Thyroid gland (tissue), 4 donors: ENCODE measurements at regions not wholly inside any gene's neighbourhood (a gene's known extent, or its start where the extent isn't known, plus 50 kb on each side); places are given as distances from the start of the nearest gene placed in this dataset.

ENCODE experiments used
- DNase-seq, 2 donors: peaks; one replicate each; pipeline ENCODE4 v3.0.0-alpha.2; 2019
- H3K27ac ChIP-seq, 3 donors: fragments of 200-600 bp; sonication (generic); 1 replicate in 2 of 3; 2 replicates in 1 of 3; pipeline ENCODE4 v1.5.1; 2016 to 2019; ENCODE audit warnings: mild to moderate bottlenecking in 1 of 3, moderate library complexity in 1 of 3
- H3K27me3 ChIP-seq: fragments of 200-600 bp; sonication (generic); one replicate; pipeline ENCODE4 v1.5.1; 2019
- H3K36me3 ChIP-seq, 2 donors: fragments of 200-600 bp; sonication (generic); one replicate each; pipeline ENCODE4 v1.5.1; 2016 to 2019
- H3K4me1 ChIP-seq, 2 donors: fragments of 200-600 bp; sonication (generic); one replicate each; pipeline ENCODE4 v1.5.1; 2017 to 2019
- H3K4me3 ChIP-seq, 3 donors: fragments of 200-600 bp; sonication (generic); replicated peaks in 1 of 3; 1 replicate in 2 of 3; 2 replicates in 1 of 3; pipeline ENCODE4 v1.5.1; 2016; ENCODE audit warnings: mild to moderate bottlenecking in 1 of 3
- H3K9me3 ChIP-seq: fragments of 200-600 bp; sonication (generic); one replicate; pipeline ENCODE4 v1.5.1; 2017
- CTCF ChIP-seq, 6 experiments: fragments of 200-600 bp in 3 of 6; fragments of 450-650 bp in 3 of 6; sonication (generic) in 3 of 6; IDR thresholded peaks; one replicate each; pipeline ENCODE4 v1.5.1; 2016 to 2019; ENCODE audit warnings: antibody characterized with exemption in 6 of 6, mild to moderate bottlenecking in 2 of 6, inconsistent platforms in 1 of 6, moderate library complexity in 1 of 6
- POLR2A ChIP-seq, 2 donors: fragments of 450-650 bp; IDR thresholded peaks; one replicate each; pipeline ENCODE4 v1.6.1; 2017; ENCODE audit warnings: antibody characterized with exemption in 2 of 2, mild to moderate bottlenecking in 2 of 2, moderate library complexity in 1 of 2
- WGBS, 2 donors: methylation state at CpG; one replicate each; pipeline ENCODE4 v1.1.5; 2017; 5-methylcytosine and 5-hydroxymethylcytosine counted together
- intact Hi-C: fragments of 100-400 bp; cut with DNase I; formaldehyde crosslinking; loops from one replicate; pipeline ENCODE4 v1.15.1; 2023

- intact Hi-C loops = no loop called here
- no peaks in the 10 kb centered on the region for H3K36me3 ChIP-seq
- no peak overlapping the region for H3K27ac ChIP-seq
- H3K9me3 ChIP-seq = no peaks in the 10 kb centered on the region
- TF ChIP-seq CTCF (IDR thresholded peaks at IDR 0.05) = no peak
- no peak for TF ChIP-seq POLR2A (IDR thresholded peaks at IDR 0.05)
- no peak for DNase-seq
- 87 to 89% methylated on average over 6 of the region's 6 CpGs for WGBS, 2 donors
- H3K4me3 ChIP-seq = no peak overlapping the region
- peaks cover 0 to 7% of the 10 kb centered on the region in 2 donors for H3K4me1 ChIP-seq
- H3K27me3 ChIP-seq = no peaks in the 10 kb centered on the region
Observed at GRCh38 chr13:44015811-44016210, 136.1 kb downstream of the LACC1 start.

GRCh38 chr13:44017756-44018309 lies 138.1 kb downstream of the LACC1 start:
- no peak for DNase-seq
- H3K27me3 ChIP-seq = no peaks in the 10 kb centered on the region
- H3K4me3 ChIP-seq = no peak overlapping the region
- intact Hi-C loops = no loop called here
- peaks cover 5 to 7% of the 10 kb centered on the region in 2 donors for H3K4me1 ChIP-seq
- TF ChIP-seq CTCF (IDR thresholded peaks at IDR 0.05) (no peak), POLR2A (IDR thresholded peaks at IDR 0.05) (no peak)
- H3K36me3 ChIP-seq = no peaks in the 10 kb centered on the region
- 69 to 75% methylated on average over 5 of the region's 5 CpGs for WGBS, 2 donors
- H3K9me3 ChIP-seq = no peaks in the 10 kb centered on the region
- no peak overlapping the region for H3K27ac ChIP-seq

GRCh38 chr13:44019651-44020050 lies 139.9 kb downstream of the LACC1 start:
- peaks cover 0 to 5% of the 10 kb centered on the region in 2 donors for H3K4me1 ChIP-seq
- H3K27ac ChIP-seq = no peak overlapping the region
- H3K36me3 ChIP-seq = no peaks in the 10 kb centered on the region
- no peaks in the 10 kb centered on the region for H3K9me3 ChIP-seq
- TF ChIP-seq CTCF (IDR thresholded peaks at IDR 0.05) (no peak), POLR2A (IDR thresholded peaks at IDR 0.05) (no peak)
- WGBS, 2 donors = 94 to 96% methylated on average over 4 of the region's 4 CpGs
- no peak overlapping the region for H3K4me3 ChIP-seq
- DNase-seq = no peak
- H3K27me3 ChIP-seq = no peaks in the 10 kb centered on the region
- intact Hi-C loops = no loop called here

- no peaks in the 10 kb centered on the region for H3K36me3 ChIP-seq
- peaks cover 0 to 5% of the 10 kb centered on the region in 2 donors for H3K4me1 ChIP-seq
- no peak overlapping the region for H3K4me3 ChIP-seq
- no peak for DNase-seq
- H3K9me3 ChIP-seq = no peaks in the 10 kb centered on the region
- peak overlapping the region in 1 of 3 donors; percentile 23 for H3K27ac ChIP-seq
- intact Hi-C loops = no loop called here
- no peak for TF ChIP-seq POLR2A (IDR thresholded peaks at IDR 0.05)
- no peak for TF ChIP-seq CTCF (IDR thresholded peaks at IDR 0.05)
- WGBS, 2 donors = 75 to 80% methylated on average over 3 of the region's 3 CpGs
- no peaks in the 10 kb centered on the region for H3K27me3 ChIP-seq
Observed at GRCh38 chr13:44021422-44021821, 141.7 kb downstream of the LACC1 start.

- Histone ChIP-seq H3K27me3 (no peaks in the 10 kb centered on the region), H3K4me3 (no peak overlapping the region), H3K27ac (peak overlapping the region in 1 of 3 donors; percentile 36), H3K36me3 (no peaks in the 10 kb centered on the region), H3K9me3 (no peaks in the 10 kb centered on the region), H3K4me1 (peaks cover 0 to 5% of the 10 kb centered on the region in 2 donors)
- DNase-seq = no peak
- 89 to 94% methylated on average over 2 of the region's 2 CpGs for WGBS, 2 donors
- intact Hi-C loops = no loop called here
- TF ChIP-seq CTCF (IDR thresholded peaks at IDR 0.05) (no peak), POLR2A (IDR thresholded peaks at IDR 0.05) (no peak)
Observed at GRCh38 chr13:44022196-44022595, 142.5 kb downstream of the LACC1 start.
